Loucy (cell line): ENCODE measurements at regions not wholly inside any gene's neighbourhood (a gene's known extent, or its start where the extent isn't known, plus 50 kb on each side); places are given as distances from the start of the nearest gene placed in this dataset.

Experiments
- EZH2phosphoT487 ChIP-seq: fragments of 200-600 bp; IDR thresholded peaks from 2 replicates; pipeline ENCODE4 v1.6.1; 2018; ENCODE audit warnings: antibody characterized with exemption, mild to moderate bottlenecking, moderate library complexity, borderline replicate concordance
- TF ChIP-seq, protein P1 (sequence below): fragments of 200-600 bp; sonication (generic); conservative IDR thresholded peaks from 2 replicates; pipeline ENCODE4 v1.5.1; 2014; ENCODE audit warnings: mild to moderate bottlenecking, antibody characterized with exemption, low read length

DNA sequence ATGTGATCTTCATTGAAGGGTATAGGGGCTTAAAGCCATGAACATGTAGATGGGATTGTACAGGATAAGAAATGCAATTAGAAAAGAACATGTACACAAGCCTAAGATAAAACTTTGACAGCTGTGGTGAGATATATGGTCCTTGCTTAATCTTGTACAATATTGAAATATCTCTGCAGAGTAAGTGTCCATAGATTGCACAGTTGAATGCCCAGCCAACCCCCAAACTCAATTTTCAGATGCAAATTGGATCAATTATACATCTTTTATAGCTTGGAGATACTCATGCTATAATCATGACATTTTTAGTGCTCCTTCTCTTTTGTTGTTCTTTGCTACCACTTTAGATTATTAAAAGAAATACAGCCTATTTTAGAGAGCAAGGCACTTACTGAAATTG, 59.5 kb upstream of the CHSY3 start:
- TF ChIP-seq, protein P1, sequence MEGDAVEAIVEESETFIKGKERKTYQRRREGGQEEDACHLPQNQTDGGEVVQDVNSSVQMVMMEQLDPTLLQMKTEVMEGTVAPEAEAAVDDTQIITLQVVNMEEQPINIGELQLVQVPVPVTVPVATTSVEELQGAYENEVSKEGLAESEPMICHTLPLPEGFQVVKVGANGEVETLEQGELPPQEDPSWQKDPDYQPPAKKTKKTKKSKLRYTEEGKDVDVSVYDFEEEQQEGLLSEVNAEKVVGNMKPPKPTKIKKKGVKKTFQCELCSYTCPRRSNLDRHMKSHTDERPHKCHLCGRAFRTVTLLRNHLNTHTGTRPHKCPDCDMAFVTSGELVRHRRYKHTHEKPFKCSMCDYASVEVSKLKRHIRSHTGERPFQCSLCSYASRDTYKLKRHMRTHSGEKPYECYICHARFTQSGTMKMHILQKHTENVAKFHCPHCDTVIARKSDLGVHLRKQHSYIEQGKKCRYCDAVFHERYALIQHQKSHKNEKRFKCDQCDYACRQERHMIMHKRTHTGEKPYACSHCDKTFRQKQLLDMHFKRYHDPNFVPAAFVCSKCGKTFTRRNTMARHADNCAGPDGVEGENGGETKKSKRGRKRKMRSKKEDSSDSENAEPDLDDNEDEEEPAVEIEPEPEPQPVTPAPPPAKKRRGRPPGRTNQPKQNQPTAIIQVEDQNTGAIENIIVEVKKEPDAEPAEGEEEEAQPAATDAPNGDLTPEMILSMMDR: no peak
- TF ChIP-seq EZH2phosphoT487: no peak
